ENCODE measurements at regions not wholly inside any gene's neighbourhood (a gene's known extent, or its start where the extent isn't known, plus 50 kb on each side); places are given as distances from the start of the nearest gene placed in this dataset.

DNA sequence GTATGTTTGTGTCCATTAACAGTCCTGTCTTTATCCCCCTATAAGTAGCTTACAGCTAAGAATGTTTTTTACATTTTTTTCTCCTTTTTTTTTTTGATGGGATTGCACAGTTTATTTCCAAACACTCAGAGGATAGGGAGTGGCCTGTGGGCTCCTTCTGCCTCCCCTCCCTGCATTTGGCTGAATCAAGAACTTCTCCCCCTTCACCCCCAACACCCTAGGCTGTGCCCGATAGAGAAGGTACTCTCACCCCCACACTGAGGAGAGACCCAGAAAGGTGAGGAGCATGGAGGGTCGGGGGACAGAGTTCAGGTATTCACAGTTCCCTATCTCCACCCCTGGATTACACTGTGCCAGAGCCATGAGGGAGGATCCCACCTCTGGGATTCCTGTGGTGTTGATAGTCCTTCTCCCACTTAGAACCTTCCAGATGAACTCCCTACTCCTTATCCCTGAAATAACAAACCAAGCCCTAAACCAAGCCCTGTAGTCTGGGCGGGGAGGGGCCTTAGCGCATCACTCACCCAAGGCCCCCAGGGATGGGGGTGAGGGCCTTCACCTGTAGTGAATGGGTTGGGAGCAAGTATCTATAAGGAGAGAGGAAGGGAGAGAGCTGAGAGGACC is 97.1 kb downstream of the ADAMTS15 start:
- no peak overlapping the region for H3K27ac Mint-ChIP-seq
- H3K27me3 Mint-ChIP-seq: peaks cover 41% of the 10 kb centered on the region
- no peak for ATAC-seq

GRCh38 chr11:130546438-130546837 is 98.0 kb downstream of the ADAMTS15 start:
- no peak overlapping the region for H3K27ac Mint-ChIP-seq
- DNase-seq: no peak
- H3K27me3 Mint-ChIP-seq: peaks cover 42% of the 10 kb centered on the region
- no peaks in the 10 kb centered on the region for H3K9me3 ChIP-seq (ENCODE audit: control insufficient read depth, low read length, poor library complexity, severe bottlenecking)
- H3K36me3 Mint-ChIP-seq (ENCODE audit: low read depth): no peaks in the 10 kb centered on the region
- no peak overlapping the region for H3K4me3 Mint-ChIP-seq
- ATAC-seq: no peak
- no peaks in the 10 kb centered on the region for H3K4me1 Mint-ChIP-seq

More for the DNA sequence above, 97.1 kb downstream of the ADAMTS15 start:
- Mint-ChIP-seq H3K36me3 (ENCODE audit: low read depth) (no peaks in the 10 kb centered on the region), H3K4me1 (no peaks in the 10 kb centered on the region), H3K4me3 (no peak overlapping the region)
- DNase-seq: no peak
- no peaks in the 10 kb centered on the region for H3K9me3 ChIP-seq (ENCODE audit: control insufficient read depth, low read length, poor library complexity, severe bottlenecking)

DNA sequence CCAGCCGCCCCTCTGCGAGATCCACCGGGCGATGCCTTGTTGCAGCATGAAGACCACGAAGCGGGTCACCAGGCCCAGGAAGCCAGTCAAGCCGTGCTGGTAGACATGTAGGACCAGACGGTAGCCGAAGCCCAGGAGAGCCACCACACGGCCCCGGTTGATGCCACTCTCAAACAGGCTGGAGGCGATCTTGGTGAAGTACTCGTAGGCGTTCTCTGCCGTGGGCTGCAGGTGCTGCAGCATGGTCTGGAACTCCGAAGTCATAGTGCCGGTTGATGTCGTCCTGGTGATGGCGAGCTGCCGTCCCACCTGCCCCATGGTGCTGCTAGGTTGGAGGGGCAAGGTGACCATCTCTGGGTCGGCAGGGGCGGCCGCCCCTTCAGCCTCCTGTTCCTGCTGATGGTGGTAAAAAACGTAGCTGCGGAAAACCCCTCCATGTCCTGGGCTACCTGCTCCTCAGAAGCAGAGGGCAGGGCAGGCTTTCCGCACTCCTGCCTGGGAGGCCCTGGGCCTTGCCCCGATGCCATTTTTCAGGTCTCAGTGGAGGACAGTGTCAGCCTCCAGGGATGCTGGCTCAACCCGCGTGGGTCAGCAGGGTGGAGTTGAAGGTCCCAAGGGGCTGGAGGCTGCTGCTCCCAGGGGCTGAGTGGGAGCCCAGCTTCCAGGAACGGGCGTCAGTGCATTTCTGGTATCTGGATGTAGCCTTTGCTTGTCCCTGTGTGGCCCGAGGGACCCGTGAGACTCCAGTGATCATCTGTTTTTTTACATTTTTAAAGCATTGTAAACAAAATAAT is 98.7 kb downstream of the ADAMTS15 start:
- ATAC-seq (no peak), DNase-seq (no peak)
- H3K9me3 ChIP-seq (ENCODE audit: control insufficient read depth, low read length, poor library complexity, severe bottlenecking): no peaks in the 10 kb centered on the region
- no peaks in the 10 kb centered on the region for H3K36me3 Mint-ChIP-seq (ENCODE audit: low read depth)
- no peaks in the 10 kb centered on the region for H3K4me1 Mint-ChIP-seq
- no peak overlapping the region for H3K27ac Mint-ChIP-seq
- peaks cover 37% of the 10 kb centered on the region for H3K27me3 Mint-ChIP-seq
- H3K4me3 Mint-ChIP-seq: no peak overlapping the region

GRCh38 chr11:130547761-130548490 is 99.5 kb downstream of the ADAMTS15 start:
- DNase-seq (no peak), ATAC-seq (no peak)
- Mint-ChIP-seq H3K27ac (no peak overlapping the region), H3K4me1 (no peaks in the 10 kb centered on the region), H3K4me3 (no peak overlapping the region), H3K36me3 (ENCODE audit: low read depth) (no peaks in the 10 kb centered on the region), H3K27me3 (peaks cover 31% of the 10 kb centered on the region)
- no peaks in the 10 kb centered on the region for H3K9me3 ChIP-seq (ENCODE audit: control insufficient read depth, low read length, poor library complexity, severe bottlenecking)

DNA sequence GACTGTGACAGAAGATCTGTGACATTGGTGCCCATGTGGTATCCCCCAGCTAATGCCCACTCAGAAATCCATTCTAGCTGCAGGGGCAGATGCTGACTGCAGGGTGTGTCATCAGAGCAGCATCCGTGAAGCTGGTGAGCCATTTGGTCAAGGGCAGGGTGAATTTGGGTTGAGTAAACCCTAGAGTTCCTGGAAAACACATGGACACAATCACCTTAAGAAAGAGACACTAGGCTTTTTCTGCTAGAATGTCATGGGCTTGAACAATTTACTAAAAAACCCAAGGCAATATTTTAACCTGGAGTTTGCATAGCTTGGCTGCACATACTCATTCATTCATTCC is 100.0 kb downstream of the ADAMTS15 start:
- H3K9me3 ChIP-seq (ENCODE audit: control insufficient read depth, low read length, poor library complexity, severe bottlenecking): no peaks in the 10 kb centered on the region
- DNase-seq (no peak), ATAC-seq (no peak)
- H3K4me3 Mint-ChIP-seq: no peak overlapping the region
- H3K4me1 Mint-ChIP-seq: no peaks in the 10 kb centered on the region
- H3K27ac Mint-ChIP-seq: no peak overlapping the region
- H3K27me3 Mint-ChIP-seq: peaks cover 31% of the 10 kb centered on the region
- no peaks in the 10 kb centered on the region for H3K36me3 Mint-ChIP-seq (ENCODE audit: low read depth)

DNA sequence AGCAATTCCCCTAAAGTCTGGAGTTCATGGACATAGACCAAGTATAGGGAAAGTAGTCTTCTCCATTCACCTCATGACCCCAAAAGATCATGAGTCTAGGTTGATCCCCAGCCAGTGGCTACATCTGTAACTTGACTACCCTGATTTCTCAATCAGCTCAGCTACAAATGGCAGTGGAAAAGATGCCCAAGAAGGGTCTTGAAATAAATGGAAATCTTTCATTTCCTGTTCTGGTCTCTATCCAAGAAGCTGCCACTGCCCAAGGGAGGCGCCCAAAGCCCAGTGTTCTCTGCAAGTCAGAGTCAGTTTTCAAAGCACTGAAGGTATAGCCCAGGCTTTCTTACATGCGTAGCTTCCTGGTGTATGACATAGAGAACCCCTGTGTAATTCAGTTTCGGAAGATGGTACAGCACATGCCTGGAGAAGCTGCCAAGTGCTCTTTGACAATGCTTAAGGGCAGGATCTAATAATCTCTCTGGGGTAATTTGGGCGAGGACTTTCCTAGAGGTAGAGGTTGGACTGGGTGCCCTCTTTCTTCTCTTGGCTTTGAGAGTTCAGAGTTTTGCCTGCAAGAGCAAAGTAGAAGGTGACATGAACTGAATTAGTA is 101.1 kb downstream of the ADAMTS15 start:
- ATAC-seq: no peak
- Mint-ChIP-seq H3K36me3 (ENCODE audit: low read depth) (no peaks in the 10 kb centered on the region), H3K27ac (no peak overlapping the region)

GRCh38 chr11:130550150-130550549 is 101.7 kb downstream of the ADAMTS15 start:
- no peaks in the 10 kb centered on the region for H3K4me1 Mint-ChIP-seq
- H3K27ac Mint-ChIP-seq: no peak overlapping the region
- ATAC-seq (no peak), DNase-seq (no peak)
- H3K27me3 Mint-ChIP-seq: peaks cover 33% of the 10 kb centered on the region
- H3K9me3 ChIP-seq (ENCODE audit: control insufficient read depth, low read length, poor library complexity, severe bottlenecking): no peaks in the 10 kb centered on the region
- no peaks in the 10 kb centered on the region for H3K36me3 Mint-ChIP-seq (ENCODE audit: low read depth)
- H3K4me3 Mint-ChIP-seq: no peak overlapping the region

More for the DNA sequence above, 101.1 kb downstream of the ADAMTS15 start:
- no peak for DNase-seq
- no peaks in the 10 kb centered on the region for H3K9me3 ChIP-seq (ENCODE audit: control insufficient read depth, low read length, poor library complexity, severe bottlenecking)
- Mint-ChIP-seq H3K4me1 (no peaks in the 10 kb centered on the region), H3K27me3 (peaks cover 31% of the 10 kb centered on the region), H3K4me3 (no peak overlapping the region)

- H3K9me3 ChIP-seq (ENCODE audit: control insufficient read depth, low read length, poor library complexity, severe bottlenecking): no peaks in the 10 kb centered on the region
- H3K27ac Mint-ChIP-seq: no peak overlapping the region
- no peaks in the 10 kb centered on the region for H3K36me3 Mint-ChIP-seq (ENCODE audit: low read depth)
- no peak overlapping the region for H3K4me3 Mint-ChIP-seq
- DNase-seq: no peak
- no peak for ATAC-seq
- H3K27me3 Mint-ChIP-seq: peaks cover 29% of the 10 kb centered on the region
- H3K4me1 Mint-ChIP-seq: no peaks in the 10 kb centered on the region
These were observed 102.5 kb downstream of the ADAMTS15 start for GRCh38 chr11:130550984-130551383.

DNA sequence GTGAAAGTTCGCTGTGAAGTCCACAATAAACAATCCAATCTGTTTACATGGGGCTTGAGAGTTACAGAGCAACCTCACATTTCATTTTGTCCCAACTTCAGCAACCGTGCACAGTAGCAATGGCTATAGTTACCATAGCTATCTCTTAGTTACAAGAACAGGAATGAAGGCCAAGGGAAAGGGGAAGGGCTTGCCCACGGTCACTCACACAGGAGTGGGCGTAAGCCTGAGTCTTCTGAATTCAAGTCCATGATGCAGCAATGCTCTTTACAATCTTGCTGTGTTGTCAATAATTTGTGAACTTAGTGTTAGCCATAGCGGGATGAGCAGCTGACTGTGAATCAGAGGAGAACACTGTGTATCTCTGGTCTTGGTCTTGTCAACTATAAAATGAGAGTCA is 102.9 kb downstream of the ADAMTS15 start:
- H3K9me3 ChIP-seq (ENCODE audit: control insufficient read depth, low read length, poor library complexity, severe bottlenecking): no peaks in the 10 kb centered on the region
- Mint-ChIP-seq H3K4me3 (no peak overlapping the region), H3K36me3 (ENCODE audit: low read depth) (no peaks in the 10 kb centered on the region), H3K4me1 (no peaks in the 10 kb centered on the region), H3K27me3 (peaks cover 29% of the 10 kb centered on the region), H3K27ac (no peak overlapping the region)
- no peak for ATAC-seq
- no peak for DNase-seq

DNA sequence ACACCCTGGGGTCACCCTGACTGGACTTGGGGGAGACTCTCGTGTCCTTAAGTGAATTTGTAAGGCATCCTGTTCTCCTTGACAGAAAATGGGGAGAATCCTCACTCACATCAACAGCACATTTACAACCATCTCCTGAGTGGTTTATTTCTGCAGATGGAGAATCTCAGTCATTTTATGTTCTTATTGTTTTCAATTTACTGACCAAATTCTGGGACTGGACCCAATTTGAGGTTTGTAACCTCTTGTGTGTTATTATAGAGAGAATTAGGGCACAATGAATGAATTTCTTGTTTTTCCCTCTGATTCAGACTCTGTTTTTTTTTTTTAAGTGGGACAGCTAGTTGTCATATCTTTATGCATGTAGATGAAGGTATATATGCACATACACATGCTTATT is 104.9 kb downstream of the ADAMTS15 start:
- ATAC-seq (no peak), DNase-seq (no peak)
- Mint-ChIP-seq H3K27me3 (peaks cover 32% of the 10 kb centered on the region), H3K27ac (no peak overlapping the region), H3K36me3 (ENCODE audit: low read depth) (no peaks in the 10 kb centered on the region), H3K4me3 (no peak overlapping the region), H3K4me1 (no peaks in the 10 kb centered on the region)
- no peaks in the 10 kb centered on the region for H3K9me3 ChIP-seq (ENCODE audit: control insufficient read depth, low read length, poor library complexity, severe bottlenecking)

DNA sequence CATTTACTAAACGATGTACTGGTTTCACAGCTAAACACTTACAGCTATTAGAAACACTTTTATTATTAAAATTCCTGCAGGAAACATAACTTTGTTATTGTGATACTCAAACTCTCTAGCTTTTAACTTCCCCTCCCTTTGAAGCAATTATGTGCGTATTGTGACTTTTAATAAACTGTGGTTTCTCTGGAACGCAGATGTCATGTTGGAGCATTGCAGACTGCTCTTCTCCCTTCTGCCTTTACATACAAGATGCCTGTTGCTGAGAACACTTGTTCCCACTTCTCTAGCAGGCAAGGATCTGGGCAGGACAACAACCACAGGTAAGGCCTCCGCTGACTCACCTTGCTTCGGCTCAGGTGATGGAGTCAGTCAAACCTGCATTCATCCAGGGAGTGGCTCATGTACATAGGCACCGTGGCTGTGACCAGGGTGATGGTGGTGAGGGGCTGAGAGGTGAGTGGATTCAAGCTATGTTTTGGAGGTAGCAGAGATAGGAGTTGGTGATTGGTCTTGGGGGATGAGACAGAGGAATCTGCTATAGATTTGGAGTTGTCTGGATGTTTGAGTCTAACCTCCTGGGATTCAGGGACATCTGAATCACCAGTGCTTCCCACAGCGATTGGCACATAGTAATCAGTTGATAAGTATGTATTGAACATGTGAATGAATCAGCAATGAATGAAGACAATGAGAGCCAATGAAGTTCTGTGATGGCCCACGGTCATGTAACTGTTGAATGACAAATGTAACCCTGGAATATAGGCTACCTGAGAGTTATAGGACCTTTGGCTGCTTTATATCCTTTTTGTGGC is 106.0 kb downstream of the ADAMTS15 start:
- DNase-seq: no peak
- Mint-ChIP-seq H3K4me1 (no peaks in the 10 kb centered on the region), H3K4me3 (no peak overlapping the region), H3K27ac (no peak overlapping the region), H3K27me3 (peaks cover 34% of the 10 kb centered on the region), H3K36me3 (ENCODE audit: low read depth) (no peaks in the 10 kb centered on the region)
- no peaks in the 10 kb centered on the region for H3K9me3 ChIP-seq (ENCODE audit: control insufficient read depth, low read length, poor library complexity, severe bottlenecking)
- no peak for ATAC-seq

DNA sequence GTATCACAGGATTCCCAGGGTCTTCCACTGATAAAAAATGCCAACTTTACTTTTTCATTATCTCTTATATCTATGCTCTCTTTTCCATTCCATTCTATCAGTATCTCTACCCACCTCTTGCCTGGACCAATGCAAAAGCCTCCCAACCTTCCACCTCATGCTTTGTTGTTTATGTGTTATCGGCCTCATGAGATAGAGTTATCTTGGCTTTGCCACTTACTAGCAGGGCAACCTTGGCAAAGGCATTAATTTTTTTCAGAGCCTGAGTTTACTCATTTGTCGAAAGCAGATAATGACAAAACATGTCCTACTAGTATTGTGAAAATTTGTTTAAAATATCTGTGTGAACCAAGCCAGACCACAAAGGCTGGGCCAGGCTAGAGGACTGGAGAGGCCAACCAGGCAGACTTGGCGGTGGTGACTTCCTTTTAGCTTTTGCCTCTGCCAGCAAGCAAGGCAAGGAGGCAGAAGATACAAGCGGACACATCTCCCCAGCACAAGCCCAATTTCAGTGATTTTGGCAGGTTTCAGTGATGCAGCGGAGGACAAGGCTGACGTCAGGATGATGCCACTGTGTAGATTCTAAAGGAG is 106.9 kb downstream of the ADAMTS15 start:
- no peak for DNase-seq
- H3K4me3 Mint-ChIP-seq: no peak overlapping the region
- no peaks in the 10 kb centered on the region for H3K36me3 Mint-ChIP-seq (ENCODE audit: low read depth)
- no peak overlapping the region for H3K27ac Mint-ChIP-seq
- H3K9me3 ChIP-seq (ENCODE audit: control insufficient read depth, low read length, poor library complexity, severe bottlenecking): no peaks in the 10 kb centered on the region
- peaks cover 34% of the 10 kb centered on the region for H3K27me3 Mint-ChIP-seq
- no peak for ATAC-seq
- H3K4me1 Mint-ChIP-seq: no peaks in the 10 kb centered on the region

Data from T-helper 17 cell (primary cell).